Stimulated activated CD8-positive, alpha-beta memory T cell treated with anti-CD3 and anti-CD28 coated beads, Interleukin-4, amount 100 ng/mL, for 48 hours (primary cell): ENCODE measurements at regions not wholly inside any gene's neighbourhood (a gene's known extent, or its start where the extent isn't known, plus 50 kb on each side); places are given as distances from the start of the nearest gene placed in this dataset.
"Not testable (repeated sequence)": the region's sequence is repeated elsewhere in the genome, so short reads cannot be mapped to it uniquely, and the experiment has no call there.

Experiments used
- DNase-seq: peaks from one replicate; pipeline ENCODE4 v3.0.0-alpha.2; 2020

DNA sequence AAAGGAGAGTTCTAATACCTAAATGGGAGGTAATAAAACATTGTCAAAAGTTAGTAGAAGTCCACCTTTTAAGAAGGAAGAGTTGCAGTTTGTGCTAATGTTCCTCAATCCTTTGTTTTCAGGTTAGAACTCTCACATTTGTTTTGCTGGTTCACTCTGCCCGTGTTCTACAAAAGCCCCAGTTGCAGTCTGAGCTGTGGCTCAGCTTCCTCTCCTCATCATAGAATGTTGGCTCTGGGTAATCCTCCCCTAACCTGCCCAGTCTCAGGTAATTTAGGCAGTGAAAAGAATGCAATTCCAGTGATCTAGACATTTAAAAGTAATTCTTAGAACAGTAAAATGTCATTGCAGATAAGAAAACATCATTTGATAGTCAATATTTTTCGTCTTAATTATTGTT, 1410.4 kb upstream of the ZEB2 start:
- no peak for DNase-seq

DNA sequence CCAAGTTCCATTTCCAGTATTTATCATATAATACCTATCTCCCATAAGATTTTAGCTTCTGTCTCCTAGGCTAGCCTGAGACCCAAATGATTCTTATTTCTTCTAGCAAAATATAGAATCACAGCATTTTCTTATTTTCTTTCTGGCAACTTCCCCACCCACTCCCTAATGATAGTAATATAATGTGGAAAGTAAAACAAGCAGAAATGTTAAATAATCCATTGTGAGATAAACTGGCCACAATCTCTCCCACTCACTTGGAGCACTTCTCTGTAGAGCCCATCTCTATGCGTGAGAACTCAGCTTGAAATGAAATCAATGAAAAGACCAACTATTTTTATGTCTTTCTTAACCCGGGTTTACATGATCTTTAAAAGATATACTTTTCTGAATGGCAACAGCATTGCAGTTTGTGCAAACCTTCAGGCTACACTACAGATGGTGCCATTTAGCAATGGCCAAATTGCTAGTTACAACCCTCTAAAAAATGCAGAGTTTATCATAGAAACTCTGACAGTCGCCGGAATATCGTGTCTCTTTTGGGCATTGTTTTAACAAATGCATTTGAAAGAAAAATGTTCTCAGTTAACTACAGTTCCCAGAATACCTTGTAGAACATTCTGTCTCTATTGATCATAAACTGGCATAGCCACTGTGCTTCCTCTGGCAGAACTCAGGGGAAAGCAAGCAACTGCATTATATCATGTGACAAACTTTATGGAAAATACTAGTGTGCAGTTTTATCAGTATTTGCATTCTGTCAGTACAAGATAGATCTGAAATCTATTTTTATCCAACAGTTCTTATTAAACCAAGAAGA, 1407.4 kb upstream of the ZEB2 start:
- DNase-seq: no peak

DNA sequence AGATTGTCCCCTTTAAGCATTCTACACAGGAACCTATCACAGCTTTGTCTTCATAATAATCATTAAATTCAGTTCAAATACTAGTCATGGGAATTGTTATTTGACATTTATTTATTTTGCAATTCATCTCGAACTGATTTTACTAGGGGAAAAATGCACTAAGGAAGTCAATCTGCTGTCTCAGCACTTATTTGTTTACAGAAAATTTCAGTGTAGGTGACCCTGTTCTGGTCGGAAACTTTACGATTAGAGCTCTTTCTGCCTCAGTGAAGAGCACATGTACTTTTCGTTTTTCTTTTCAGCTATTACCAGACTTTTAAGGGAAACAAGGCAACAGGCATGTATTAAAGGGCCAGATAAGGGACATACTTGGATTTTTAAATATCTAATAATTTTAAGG, 1405.7 kb upstream of the ZEB2 start:
- no peak for DNase-seq

DNA sequence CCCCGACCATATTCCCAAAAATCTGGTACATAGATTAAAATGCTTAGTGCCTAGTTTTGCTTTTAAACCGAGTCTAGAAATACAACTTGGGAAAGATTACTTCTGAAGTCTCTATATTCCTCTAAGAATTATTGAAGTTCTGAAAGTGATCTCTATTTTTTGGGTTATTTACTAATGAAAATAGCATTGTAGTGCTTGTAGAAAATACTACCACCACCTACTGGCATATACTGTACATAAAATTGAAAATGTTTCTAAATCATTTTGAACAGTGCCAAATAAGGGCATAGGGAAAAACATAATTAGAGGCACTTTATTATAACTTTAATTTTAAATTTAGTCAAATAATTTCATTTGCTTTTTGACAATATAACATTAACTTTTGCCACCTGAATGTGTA, 1399.6 kb upstream of the ZEB2 start:
- no peak for DNase-seq

DNA sequence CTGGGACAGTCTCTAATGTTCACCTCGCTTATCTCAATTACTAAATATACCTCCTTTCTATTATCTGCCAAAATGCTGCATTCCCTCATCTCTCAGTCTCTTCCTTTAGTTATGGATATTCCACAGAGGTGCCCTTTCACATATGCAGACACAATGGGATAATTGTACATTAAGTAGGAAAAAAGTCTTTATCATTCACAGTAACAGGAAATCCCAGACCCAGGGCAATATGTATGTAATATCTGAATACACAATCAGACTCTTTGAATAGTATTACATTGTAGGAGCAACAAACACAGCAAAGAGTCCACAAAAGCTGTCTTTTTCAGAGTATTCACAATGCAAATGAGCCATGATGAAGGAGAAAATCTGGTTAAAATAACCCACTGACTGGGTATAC, 1399.0 kb upstream of the ZEB2 start:
- DNase-seq: no peak

DNA sequence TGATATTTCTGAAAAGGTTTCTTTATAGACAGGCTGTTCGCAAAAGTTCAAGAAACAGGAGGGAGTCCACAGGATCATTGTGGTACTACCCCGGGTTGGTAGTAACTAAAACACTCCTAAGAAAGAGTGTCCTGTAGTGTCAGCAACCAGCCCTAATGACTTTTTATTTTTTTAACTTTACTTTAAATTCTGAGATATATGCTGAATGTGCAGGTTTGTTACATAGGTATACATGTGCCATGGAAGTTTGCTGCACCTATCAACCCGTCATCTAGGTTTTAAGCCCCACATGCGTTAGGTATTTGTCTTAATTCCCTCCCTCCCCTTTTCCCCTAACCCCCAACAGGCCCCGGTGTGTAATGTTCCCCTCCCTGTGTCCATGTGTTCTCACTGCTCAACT, 1396.9 kb upstream of the ZEB2 start:
- no peak for DNase-seq

DNA sequence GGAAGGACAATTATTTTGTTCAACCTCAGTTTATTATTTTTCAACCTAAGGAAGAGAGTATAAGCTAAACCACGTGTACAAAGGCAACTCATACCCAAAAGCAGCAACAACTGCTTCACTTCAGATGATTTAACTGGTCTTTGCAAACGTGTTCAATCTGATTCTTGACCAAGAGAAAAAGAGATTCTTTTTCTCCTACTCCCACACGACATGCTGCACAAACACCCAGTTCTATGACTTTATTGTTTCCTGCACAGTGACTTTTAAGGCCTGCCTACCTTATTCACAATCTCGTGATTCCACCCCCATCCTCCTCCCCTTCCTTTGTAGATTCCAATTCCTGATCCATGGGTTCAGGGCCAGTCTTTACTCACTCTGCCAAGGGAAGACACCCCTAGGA, 1394.8 kb upstream of the ZEB2 start:
- DNase-seq: no peak

DNA sequence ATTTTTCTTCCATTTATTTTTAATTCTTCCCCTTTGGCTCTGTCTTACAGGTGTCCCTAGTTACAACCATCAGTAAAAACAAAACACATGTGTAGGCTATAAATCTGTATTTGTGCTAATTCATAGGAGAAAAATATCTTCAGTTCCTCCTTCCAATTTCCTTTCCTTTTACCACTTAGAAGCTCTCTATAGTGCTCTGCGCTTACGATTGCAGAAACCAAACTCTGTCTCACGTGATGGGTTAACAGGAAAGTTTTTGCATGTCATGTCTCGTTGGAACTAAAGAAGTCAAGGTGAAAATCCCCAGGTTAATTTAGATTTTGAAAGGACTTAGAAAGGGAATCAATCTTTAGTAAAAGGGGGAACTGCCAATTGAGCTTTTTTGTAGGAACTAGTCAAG, 1390.5 kb upstream of the ZEB2 start:
- DNase-seq: no peak

DNA sequence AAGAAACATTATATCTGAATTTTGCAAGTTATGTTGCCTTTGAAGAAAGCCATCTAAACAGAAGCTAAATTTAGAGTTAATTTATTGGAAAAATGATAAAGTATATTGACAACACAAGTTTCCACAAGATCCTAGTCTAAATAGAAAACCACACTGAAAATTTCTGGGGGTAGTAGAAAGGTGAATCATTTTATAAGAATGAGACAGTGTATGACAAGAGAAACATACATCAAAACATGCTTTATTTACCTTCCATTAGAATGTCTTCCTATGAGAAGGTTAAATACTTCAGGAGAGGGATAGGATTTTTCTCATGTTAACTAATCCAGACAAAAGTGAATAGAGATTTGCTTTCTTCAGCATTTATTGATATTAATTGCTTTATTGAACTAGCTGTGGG, 1389.8 kb upstream of the ZEB2 start:
- DNase-seq: no peak

DNA sequence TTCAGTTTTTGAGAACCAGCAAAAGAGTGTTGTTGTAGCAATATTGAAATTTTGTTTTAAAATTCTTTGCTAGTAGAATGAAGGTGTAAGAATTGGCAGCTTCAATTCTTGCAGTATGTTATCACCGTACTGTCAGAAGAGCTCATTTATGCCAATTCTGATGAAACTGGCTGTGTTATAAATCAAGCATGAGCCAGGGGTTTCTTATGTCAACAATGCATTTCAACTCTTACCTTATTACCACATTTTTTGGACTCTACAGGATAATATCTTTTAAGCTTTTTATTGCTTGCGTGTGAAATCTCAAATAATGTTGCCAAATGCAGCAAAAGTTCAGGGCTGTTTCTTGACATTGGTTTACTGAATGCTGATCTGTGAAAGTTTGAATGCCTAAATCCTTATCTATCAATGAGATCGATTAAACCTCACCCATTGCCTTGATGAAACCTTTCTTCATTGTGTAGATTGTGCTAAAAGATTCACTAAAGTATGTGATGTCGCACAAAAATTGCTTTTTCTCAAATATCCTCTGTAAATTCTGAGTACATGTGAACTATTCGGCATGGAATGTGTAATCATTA, 1389.3 kb upstream of the ZEB2 start:
- DNase-seq: no peak

DNA sequence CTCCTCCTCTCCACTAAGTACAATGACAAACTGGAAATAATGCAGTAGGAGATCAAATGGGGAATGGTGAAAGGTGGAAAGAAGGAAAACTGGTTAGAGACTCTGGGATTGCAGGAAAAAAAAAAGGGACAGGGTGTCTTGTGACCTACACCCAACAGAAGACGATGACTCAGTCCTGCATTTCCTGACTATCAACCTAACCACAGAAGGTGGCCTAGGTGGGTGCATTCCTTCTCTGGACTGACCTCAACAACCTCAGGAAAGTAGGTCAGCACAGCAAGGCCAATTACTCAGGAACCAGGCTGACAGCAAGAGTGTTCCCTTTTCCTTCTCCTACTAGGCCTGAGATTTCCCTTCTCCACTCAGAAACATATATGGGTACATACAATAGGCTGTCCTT, 1386.4 kb upstream of the ZEB2 start:
- no peak for DNase-seq

DNA sequence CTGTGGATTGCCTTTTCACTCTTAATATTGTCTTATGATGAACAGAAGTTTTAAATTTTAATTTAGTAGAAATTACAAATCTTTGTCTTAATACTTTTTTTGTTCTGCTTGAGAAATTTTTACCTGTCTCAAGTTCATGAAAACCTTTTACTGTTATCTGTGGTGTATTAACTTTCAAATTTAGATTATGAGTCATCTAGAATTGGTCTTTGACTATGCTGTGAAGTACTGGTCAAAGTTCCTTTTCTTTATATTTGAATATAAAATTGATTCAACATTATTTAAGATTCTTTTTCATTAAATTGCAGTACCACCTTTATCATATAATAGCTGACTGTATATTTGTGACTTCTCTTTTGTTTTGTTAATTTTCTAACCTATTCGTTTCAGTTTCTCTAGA, 1385.5 kb upstream of the ZEB2 start:
- no peak for DNase-seq

DNA sequence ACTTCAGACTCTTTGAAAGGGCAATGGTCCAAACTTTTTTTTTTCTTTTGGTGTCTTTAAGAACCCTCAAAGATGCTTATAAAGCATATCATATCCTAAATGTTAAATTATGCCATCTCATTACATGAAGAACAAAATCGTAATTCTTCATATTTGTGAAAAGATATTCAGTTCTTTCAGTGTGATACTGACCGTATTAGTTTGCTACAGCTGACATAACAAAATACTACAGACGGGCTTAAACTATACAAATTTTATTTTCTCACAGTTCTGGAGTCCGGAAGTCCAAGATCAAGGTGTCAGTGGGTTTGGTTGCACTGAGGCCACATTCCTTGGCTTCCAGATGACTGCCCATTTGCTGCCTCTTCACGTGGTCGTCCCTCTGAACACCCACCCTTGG, 1377.2 kb upstream of the ZEB2 start:
- no peak for DNase-seq

DNA sequence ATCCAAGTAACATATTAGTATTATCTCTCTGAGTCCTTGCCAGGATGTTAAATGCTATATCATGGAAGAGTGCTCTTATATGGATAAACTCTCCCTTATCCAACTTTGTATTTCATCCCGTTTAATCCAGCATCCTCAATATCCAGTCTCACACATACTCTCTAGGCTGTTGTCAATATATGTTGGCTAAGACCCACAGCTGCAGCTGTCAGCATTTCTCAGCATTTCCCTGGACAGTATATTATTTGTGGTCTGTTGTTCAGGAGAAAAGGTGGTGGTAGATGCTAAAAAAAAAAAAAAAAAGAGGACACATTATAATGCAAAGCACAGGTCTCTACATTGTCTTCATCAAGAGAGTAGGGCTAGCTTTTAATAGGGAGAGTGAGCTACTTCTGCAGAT, 1368.0 kb upstream of the ZEB2 start:
- DNase-seq: no peak

DNA sequence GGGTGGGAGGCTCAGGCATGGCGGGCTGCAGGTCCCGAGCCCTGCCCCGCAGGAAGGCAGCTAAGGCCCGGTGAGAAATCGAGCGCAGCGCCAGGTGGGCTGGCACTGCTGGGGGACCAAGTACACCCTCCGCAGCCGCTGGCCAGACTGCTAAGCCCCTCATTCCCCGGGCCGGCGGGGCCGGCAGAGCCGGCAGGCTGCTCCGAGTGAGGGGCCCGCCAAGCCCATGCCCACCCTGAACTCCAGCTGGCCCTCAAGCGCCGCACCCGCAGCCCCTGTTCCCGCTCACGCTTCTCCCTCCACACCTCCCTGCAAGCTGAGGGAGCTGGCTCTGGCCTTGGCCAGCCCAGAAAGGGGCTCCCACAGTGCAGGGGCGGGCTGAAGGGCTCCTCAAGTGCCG, 1361.1 kb upstream of the ZEB2 start:
- DNase-seq: not testable (repeated sequence)

DNA sequence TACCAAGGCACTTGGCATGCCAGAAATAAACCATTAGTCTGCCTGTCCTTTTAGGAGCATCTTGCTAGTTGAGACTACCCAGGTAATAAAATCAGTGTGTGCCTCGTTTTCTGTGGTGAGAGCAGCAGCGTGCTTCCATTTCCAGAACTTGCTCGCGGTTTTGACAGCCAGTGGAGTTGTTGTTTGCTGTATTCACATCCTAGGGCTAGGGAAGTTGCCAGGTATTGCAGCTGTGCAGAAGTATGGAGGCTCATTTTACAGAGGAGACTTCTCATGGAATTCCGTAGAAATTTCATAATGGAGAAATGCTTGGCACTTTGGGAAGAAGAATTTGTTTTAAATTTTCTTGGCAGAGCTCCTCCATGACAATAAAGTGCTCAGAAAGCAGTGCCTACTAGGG, 1355.1 kb upstream of the ZEB2 start:
- no peak for DNase-seq

DNA sequence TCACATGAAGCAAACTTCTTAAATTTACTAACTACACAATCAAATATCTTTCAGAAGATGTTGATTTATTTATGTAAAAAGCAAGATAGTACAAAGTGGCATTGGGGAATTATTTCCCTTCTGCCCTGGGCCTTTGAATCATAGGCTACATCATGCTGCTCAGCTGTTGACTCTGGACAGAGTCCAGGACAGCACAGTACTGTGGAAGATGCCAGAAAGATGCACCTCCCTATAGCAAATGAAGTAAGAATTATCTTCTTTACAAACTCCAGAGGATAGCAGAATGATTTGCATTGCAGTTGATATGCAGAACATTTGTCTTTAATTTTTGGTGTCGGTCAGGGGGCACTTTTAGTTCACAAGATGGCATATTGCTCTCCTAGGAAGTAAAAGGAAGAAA, 1354.5 kb upstream of the ZEB2 start:
- no peak for DNase-seq

DNA sequence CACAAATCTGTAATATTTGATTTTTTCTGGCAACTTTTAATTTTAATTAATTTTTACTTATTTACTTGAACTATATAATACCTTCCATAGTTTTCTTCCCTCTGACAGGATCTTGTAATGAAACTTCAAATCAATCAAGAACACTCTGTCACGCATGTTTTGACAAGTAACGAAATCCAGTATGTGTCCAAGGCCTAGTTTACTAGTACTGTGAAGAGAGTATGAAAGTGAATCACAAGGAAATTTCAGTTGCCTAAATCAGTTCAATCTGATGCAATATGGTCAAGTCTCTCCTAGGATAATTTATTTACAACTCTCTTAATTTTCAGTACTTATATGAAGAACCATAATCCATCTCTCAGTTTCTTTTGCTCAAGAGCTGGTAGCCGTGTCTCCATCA, 1344.6 kb upstream of the ZEB2 start:
- no peak for DNase-seq

DNA sequence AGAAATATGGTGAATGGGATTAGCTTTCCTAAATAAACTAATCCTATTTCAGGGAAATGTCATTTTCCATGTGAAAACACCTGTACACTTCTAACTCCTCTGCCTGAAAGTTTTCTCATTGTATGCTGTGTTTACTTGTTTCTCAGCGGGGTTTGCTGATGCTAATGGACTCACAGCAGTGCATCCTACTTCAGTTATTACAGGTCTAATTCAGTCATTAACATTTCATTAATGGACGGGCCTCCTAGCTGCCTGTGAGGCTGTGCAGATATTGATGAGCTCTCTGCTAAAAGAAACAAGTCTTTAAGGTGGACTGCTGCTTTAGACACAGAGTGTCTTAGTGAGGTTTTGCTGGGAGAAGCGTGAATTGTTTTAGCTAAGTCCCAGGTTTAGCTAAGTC, 1342.0 kb upstream of the ZEB2 start:
- DNase-seq: no peak

DNA sequence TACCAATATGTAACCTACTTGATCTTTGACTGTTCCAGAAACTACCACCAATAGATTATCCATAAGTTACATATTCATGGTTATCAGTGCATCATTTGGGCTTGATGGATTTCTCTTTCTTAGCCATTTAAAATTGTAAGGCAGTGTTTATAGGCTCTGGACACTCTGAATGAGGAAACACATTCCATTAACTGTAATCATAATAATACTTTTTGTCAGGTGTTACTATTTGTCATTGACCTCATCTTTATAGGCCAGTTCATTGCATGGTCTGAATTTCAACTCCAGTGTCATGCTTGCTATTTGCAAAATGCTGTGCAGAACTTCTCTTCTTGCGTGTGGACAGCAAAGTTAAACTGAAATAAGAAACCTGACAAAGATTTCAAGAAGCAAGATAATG, 1340.2 kb upstream of the ZEB2 start:
- no peak for DNase-seq

DNA sequence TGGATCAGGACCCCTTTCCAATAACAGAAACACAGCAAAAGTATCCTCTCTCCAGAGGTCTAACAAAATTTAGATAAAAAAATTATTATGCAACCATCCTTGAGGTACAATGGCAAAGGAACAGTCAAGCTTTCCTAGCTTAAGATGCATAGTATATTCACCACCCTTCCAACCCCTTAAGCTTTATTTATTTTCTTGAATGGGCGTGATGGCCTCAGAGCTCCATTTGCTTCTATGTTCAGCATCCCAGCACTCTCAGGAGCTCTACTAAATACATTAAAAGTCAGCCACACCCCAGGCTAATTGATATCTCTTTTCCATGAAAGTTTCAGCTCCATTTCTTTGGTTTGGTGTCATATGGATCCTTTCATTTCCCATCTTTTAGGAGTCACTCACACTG, 1335.2 kb upstream of the ZEB2 start:
- no peak for DNase-seq

DNA sequence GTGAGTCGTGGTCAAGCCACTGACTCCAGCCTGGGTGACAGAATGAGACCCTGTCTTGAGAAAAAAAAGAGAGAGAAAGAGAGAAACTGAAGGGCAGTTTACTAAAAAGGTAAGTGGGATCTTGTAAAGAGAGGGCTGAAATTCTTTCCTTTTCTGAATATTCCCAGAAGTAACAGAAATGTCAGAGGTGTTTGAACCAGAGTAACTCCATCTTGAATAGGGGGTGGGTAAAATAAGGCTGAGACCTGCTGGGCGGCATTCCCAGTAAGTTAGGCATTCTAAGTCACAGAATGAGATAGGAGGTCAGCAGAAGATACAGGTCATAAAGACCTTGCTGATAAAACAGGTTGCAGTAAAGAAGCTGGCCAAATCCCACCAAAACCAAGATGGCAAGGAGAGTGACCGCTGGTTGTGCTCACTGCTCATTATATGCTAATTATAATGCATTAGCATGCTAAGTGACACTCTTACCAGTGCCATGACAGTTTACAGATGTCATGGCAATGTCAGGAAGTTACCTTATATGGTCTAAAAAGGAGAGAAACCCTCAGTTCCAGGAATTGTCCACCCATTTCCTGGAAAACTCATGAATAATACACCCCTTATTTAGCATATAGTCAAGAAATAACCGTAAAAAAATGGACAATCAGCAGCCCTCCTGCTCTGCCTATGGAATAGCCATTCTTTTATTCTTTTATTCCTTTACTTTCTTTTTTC, 1334.3 kb upstream of the ZEB2 start:
- no peak for DNase-seq

DNA sequence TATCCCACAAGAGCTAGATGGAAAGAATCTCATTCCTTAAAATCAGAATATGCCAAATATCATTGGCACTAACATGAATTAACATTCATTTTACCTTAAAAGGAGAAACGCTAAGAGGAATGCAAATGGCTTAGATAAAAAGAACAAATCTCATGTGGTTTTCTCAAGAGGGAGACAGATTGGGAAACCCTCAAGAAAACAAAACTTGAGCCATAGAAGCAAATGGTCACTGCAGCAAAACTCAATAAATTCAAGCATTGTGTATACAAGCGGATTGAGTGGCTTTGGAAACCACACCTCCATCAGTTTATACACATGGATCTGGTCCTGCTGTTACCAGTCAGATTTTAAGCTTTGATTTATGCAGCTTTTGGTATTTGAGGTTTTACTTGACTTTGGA, 1331.8 kb upstream of the ZEB2 start:
- DNase-seq: no peak

DNA sequence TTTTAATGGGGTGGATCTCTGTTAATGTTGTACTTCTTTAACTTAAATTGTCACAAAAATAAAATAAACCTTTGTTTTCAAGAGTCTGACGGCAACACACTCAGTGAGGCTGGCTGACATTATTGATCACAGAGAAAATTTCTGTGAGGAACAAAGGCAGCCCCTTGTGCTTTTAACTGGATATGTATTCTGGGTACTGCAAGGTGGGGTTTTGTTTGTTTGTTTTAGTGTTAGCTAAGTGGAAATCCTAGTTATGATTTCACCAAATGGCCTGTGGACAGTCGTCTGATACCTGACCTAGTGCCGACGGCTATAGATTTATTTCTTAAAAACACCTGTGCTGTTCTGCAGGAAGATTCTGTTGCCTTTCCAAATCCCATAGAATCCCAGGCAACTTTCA, 1329.5 kb upstream of the ZEB2 start:
- no peak for DNase-seq

DNA sequence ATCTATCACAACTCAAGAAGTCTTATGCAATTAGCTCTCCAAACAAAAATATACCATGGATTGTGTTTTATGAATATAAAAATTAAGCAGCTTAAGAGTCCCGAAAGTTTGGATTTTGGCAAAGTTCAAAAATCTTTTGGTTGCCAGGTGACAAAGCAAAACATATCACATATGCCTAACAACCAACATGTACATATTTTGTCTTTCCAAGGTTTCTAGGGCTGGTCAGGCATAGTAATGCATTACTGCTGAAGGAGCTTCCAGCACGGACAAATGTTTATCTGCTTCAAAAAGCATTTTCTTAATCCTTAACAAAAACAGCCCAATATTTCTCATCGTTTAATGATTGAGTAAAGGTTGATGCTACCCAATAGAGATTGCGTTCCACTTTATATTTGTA, 1327.1 kb upstream of the ZEB2 start:
- DNase-seq: no peak
